ENCODE measurements at regions not wholly inside any gene's neighbourhood (a gene's known extent, or its start where the extent isn't known, plus 50 kb on each side); places are given as distances from the start of the nearest gene placed in this dataset.
"Not testable (repeated sequence)": the region's sequence is repeated elsewhere in the genome, so short reads cannot be mapped to it uniquely, and the experiment has no call there.

GRCh38 chr20:48530957-48531356 lies 296.8 kb downstream of the PREX1 start:
- no peak for DNase-seq (ENCODE audit: low read depth)

- no peak for DNase-seq (ENCODE audit: low read depth)
Observed at GRCh38 chr20:48528346-48528745, 299.5 kb downstream of the PREX1 start.

GRCh38 chr20:48527771-48528170 lies 300.0 kb downstream of the PREX1 start:
- DNase-seq (ENCODE audit: low read depth), result no peak

- no peak for DNase-seq (ENCODE audit: low read depth)
Observed at GRCh38 chr20:48526936-48527335, 300.9 kb downstream of the PREX1 start.

GRCh38 chr20:48525400-48525799 lies 302.4 kb downstream of the PREX1 start:
- DNase-seq (ENCODE audit: low read depth), result no peak

GRCh38 chr20:48524582-48524981 lies 303.2 kb downstream of the PREX1 start:
- no peak for DNase-seq (ENCODE audit: low read depth)

GRCh38 chr20:48523191-48523995 lies 304.4 kb downstream of the PREX1 start:
- DNase-seq (ENCODE audit: low read depth), result no peak

- DNase-seq (ENCODE audit: low read depth), result no peak
Observed at GRCh38 chr20:48521121-48521520, 306.7 kb downstream of the PREX1 start.

GRCh38 chr20:48516196-48516595 lies 311.6 kb downstream of the PREX1 start:
- DNase-seq (ENCODE audit: low read depth), result not testable (repeated sequence)

- not testable (repeated sequence) for DNase-seq (ENCODE audit: low read depth)
Observed at GRCh38 chr20:48514577-48514976, 313.2 kb downstream of the PREX1 start.

- not testable (repeated sequence) for DNase-seq (ENCODE audit: low read depth)
Observed at GRCh38 chr20:48512539-48512938, 315.3 kb downstream of the PREX1 start.

- DNase-seq (ENCODE audit: low read depth), result not testable (repeated sequence)
Observed at GRCh38 chr20:48505066-48505465, 322.7 kb downstream of the PREX1 start.

GRCh38 chr20:48503166-48503815 lies 324.5 kb downstream of the PREX1 start:
- DNase-seq (ENCODE audit: low read depth), result no peak

- no peak for DNase-seq (ENCODE audit: low read depth)
Observed at GRCh38 chr20:48502758-48503157, 325.0 kb downstream of the PREX1 start.

- DNase-seq (ENCODE audit: low read depth), result no peak
Observed at GRCh38 chr20:48502016-48502415, 325.8 kb downstream of the PREX1 start.

GRCh38 chr20:48500900-48501299 lies 326.9 kb downstream of the PREX1 start:
- not testable (repeated sequence) for DNase-seq (ENCODE audit: low read depth)

- not testable (repeated sequence) for DNase-seq (ENCODE audit: low read depth)
Observed at GRCh38 chr20:48498939-48499338, 328.9 kb downstream of the PREX1 start.

GRCh38 chr20:48498125-48498524 lies 329.7 kb downstream of the PREX1 start:
- DNase-seq (ENCODE audit: low read depth), result not testable (repeated sequence)

GRCh38 chr20:48493966-48494365 lies 333.8 kb downstream of the PREX1 start:
- DNase-seq (ENCODE audit: low read depth), result no peak

- DNase-seq (ENCODE audit: low read depth), result not testable (repeated sequence)
Observed at GRCh38 chr20:48493331-48493730, 334.5 kb downstream of the PREX1 start.

GRCh38 chr20:48492715-48493070 lies 335.1 kb downstream of the PREX1 start:
- DNase-seq (ENCODE audit: low read depth), result no peak

- no peak for DNase-seq (ENCODE audit: low read depth)
Observed at GRCh38 chr20:48492015-48492714, 335.6 kb downstream of the PREX1 start.

Data from activated T-cell treated with anti-CD3 and anti-CD28 coated beads for 48 hours (primary cell).